K562 (cell line): ENCODE measurements at regions not wholly inside any gene's neighbourhood (a gene's known extent, or its start where the extent isn't known, plus 50 kb on each side); places are given as distances from the start of the nearest gene placed in this dataset.

Experiments
- ATF1 ChIP-seq, 2 experiments: fragments of 450-650 bp in 1 of 2; IDR thresholded peaks; 2 replicates each; pipeline ENCODE4 v1.6.1; 2016; ENCODE audit warnings: missing compliant biosample characterization in 1 of 2, missing genetic modification characterization in 1 of 2
- ATF4 ChIP-seq: fragments of 450-650 bp; formaldehyde crosslinking; IDR thresholded peaks from 2 replicates; pipeline ENCODE4 v1.4.0; 2022; ENCODE audit warnings: mild to moderate bottlenecking, moderate library complexity
- CREB1 ChIP-seq, 2 experiments: sonication (generic) in 1 of 2; formaldehyde crosslinking in 1 of 2; IDR thresholded peaks; 2 replicates each; pipeline versions ENCODE4 v1.6.1 to v1.8.0; 2012 to 2022; ENCODE audit warnings: inconsistent platforms in 1 of 2, mild to moderate bottlenecking in 1 of 2, missing genetic modification reagents in 1 of 2, moderate library complexity in 1 of 2
- E2F6 ChIP-seq, 2 experiments: IDR thresholded peaks; 2 replicates each; pipeline ENCODE4 v1.6.1; 2011; ENCODE audit warnings: borderline replicate concordance in 1 of 2, control low read depth in 1 of 2, low read depth in 1 of 2, low read length in 1 of 2, mild to moderate bottlenecking in 1 of 2, mixed read lengths in 1 of 2, moderate library complexity in 1 of 2; ENCODE audit not compliant: insufficient read depth in 1 of 2, insufficient read length in 1 of 2, poor library complexity in 1 of 2, severe bottlenecking in 1 of 2; ENCODE audit errors: extremely low read depth in 1 of 2
- ELF2 ChIP-seq: fragments of 250-450 bp; sonication (Bioruptor Pico); IDR thresholded peaks from 2 replicates; pipeline ENCODE4 v1.5.0; 2021; ENCODE audit warnings: mild to moderate bottlenecking
- ERF ChIP-seq: fragments of 450-650 bp; formaldehyde crosslinking; IDR thresholded peaks from 2 replicates; pipeline ENCODE4 v1.4.0; 2020; ENCODE audit warnings: mild to moderate bottlenecking, mixed read lengths
- HDAC1 ChIP-seq, 2 experiments: fragments of 450-650 bp; IDR thresholded peaks; 2 replicates each; pipeline ENCODE4 v1.6.1; 2016 to 2017; ENCODE audit warnings: inconsistent platforms in 1 of 2, mild to moderate bottlenecking in 1 of 2, moderate library complexity in 1 of 2
- KAT7 ChIP-seq: sonication (generic); formaldehyde crosslinking; IDR thresholded peaks from 2 replicates; pipeline ENCODE4 v1.8.0; 2022; ENCODE audit warnings: missing genetic modification reagents, mild to moderate bottlenecking, borderline replicate concordance
- KHSRP ChIP-seq: fragments of 450-650 bp; IDR thresholded peaks from 2 replicates; pipeline ENCODE4 v1.6.1; 2017
- MECOM ChIP-seq: fragments of 250-450 bp; sonication (Bioruptor Pico); IDR thresholded peaks from 2 replicates; pipeline ENCODE4 v1.8.0; 2022; ENCODE audit warnings: inconsistent platforms
- MTA1 ChIP-seq: fragments of 450-650 bp; IDR thresholded peaks from 2 replicates; pipeline ENCODE4 v1.6.1; 2017; ENCODE audit warnings: borderline replicate concordance
- MTA2 ChIP-seq: fragments of 450-650 bp; IDR thresholded peaks from 2 replicates; pipeline ENCODE4 v1.6.1; 2016; ENCODE audit warnings: low read depth
- NUFIP1 ChIP-seq: fragments of 450-650 bp; IDR thresholded peaks from 2 replicates; pipeline ENCODE4 v1.6.1; 2018; ENCODE audit not compliant: partially characterized antibody
- RHOXF2B ChIP-seq: fragments of 250-450 bp; sonication (Bioruptor Pico); conservative IDR thresholded peaks from 2 replicates; pipeline ENCODE4 v1.5.1; 2021
- STAT5A ChIP-seq: IDR thresholded peaks from 2 replicates; pipeline ENCODE4 v1.6.1; 2012; ENCODE audit warnings: low read length, inconsistent platforms, borderline replicate concordance
- TEAD2 ChIP-seq: fragments of 450-650 bp; IDR thresholded peaks from 2 replicates; pipeline ENCODE4 v1.6.1; 2016; ENCODE audit warnings: missing genetic modification characterization, control low read depth, missing compliant biosample characterization
- THRB ChIP-seq: fragments of 450-650 bp; formaldehyde crosslinking; conservative IDR thresholded peaks from 2 replicates; pipeline ENCODE4 v1.4.0; 2022; ENCODE audit warnings: mild to moderate bottlenecking, missing genetic modification characterization
- XRCC5 ChIP-seq: fragments of 200-400 bp; formaldehyde crosslinking; IDR thresholded peaks from 2 replicates; pipeline ENCODE4 v1.6.1; 2017; ENCODE audit warnings: low read depth, mild to moderate bottlenecking, low read length
- ZBTB7A ChIP-seq: IDR thresholded peaks from 2 replicates; pipeline ENCODE4 v1.6.1; 2011; ENCODE audit warnings: low read depth, mild to moderate bottlenecking, low read length, moderate library complexity, borderline replicate concordance; ENCODE audit not compliant: control insufficient read depth
- ZEB2 ChIP-seq: fragments of 450-650 bp; IDR thresholded peaks from 2 replicates; pipeline ENCODE4 v1.6.1; 2016
- ZNF263 ChIP-seq: sonication (generic); formaldehyde crosslinking; IDR thresholded peaks from 2 replicates; pipeline ENCODE4 v1.8.0; 2022; ENCODE audit warnings: mild to moderate bottlenecking, missing genetic modification reagents, borderline replicate concordance
- ZSCAN29 ChIP-seq: fragments of 450-650 bp; IDR thresholded peaks from 2 replicates; pipeline ENCODE4 v1.6.1; 2017
- ZZZ3 ChIP-seq: fragments of 450-650 bp; IDR thresholded peaks from 2 replicates; pipeline ENCODE4 v1.6.1; 2016; ENCODE audit warnings: antibody characterized with exemption, mild to moderate bottlenecking, moderate library complexity

GRCh38 chr7:153408360-153409335 lies 643.5 kb upstream of the DPP6 start (continued):
- TF ChIP-seq HDAC1 (IDR thresholded peaks at IDR 0.05) (no peak), ERF (CRISPR knock-in tag) (peak; percentile 97; the same call in 1 of the 2 replicates), MTA2 (no peak), THRB (CRISPR knock-in tag) (peak; percentile 93), MTA1 (no peak), XRCC5 (0 out of 2 replicates have a peak, but pooled peaks have one; percentile 53), ZBTB7A (peak; percentile 94), ATF1 (CRISPR knock-in tag; IDR thresholded peaks at IDR 0.05) (no peak), ATF1 (tag; IDR thresholded peaks at IDR 0.05) (peak; percentile 44; the same call in 1 of the 2 replicates), ZZZ3 (no peak), CREB1 (IDR thresholded peaks at IDR 0.05) (peak; percentile 58), CREB1 (CRISPR knock-in tag; IDR thresholded peaks at IDR 0.05) (no peak; the same call in 1 of the 2 replicates), ZSCAN29 (no peak), ELF2 (CRISPR knock-in tag) (peak; percentile 75; the same call in 1 of the 2 replicates), ATF4 (CRISPR knock-in tag) (peak; percentile 56; the same call in 1 of the 2 replicates), STAT5A (no peak; the same call in 1 of the 2 replicates), ZNF263 (CRISPR knock-in tag) (no peak), RHOXF2B (CRISPR knock-in tag) (peak; percentile 95), ZEB2 (no peak), KHSRP (peak; percentile 33; the same call in 1 of the 2 replicates), E2F6 (IDR thresholded peaks at IDR 0.05; ENCODE audit: borderline replicate concordance in 1 of 2, extremely low read depth in 1 of 2, insufficient read depth in 1 of 2, insufficient read length in 1 of 2, low read depth in 1 of 2, low read length in 1 of 2, poor library complexity in 1 of 2, severe bottlenecking in 1 of 2) (peak in 1 of 2 experiments; percentile 86), MECOM (CRISPR knock-in tag) (0 out of 2 replicates have a peak, but pooled peaks have one; percentile 4), KAT7 (CRISPR knock-in tag) (no peak), NUFIP1 (no peak), TEAD2 (no peak)
